Fibroblast of villous mesenchyme (primary cell): ENCODE measurements at regions not wholly inside any gene's neighbourhood (a gene's known extent, or its start where the extent isn't known, plus 50 kb on each side); places are given as distances from the start of the nearest gene placed in this dataset.

Experiments
- DNase-seq: peaks from one replicate; pipeline ENCODE4 v3.0.0-alpha.2; 2010; ENCODE audit warnings: low read depth
- H3K4me3 ChIP-seq: 2 replicates; pipeline ENCODE4 v1.5.1; 2011; ENCODE audit warnings: low read depth, mild to moderate bottlenecking, low read length
- CTCF ChIP-seq: IDR thresholded peaks from 2 replicates; pipeline ENCODE4 v1.5.1; 2012; ENCODE audit warnings: low read depth, mild to moderate bottlenecking, low read length; ENCODE audit not compliant: insufficient read depth

- no peak overlapping the region for H3K4me3 ChIP-seq
- DNase-seq: no peak
- TF ChIP-seq CTCF: no peak
These were observed 65.4 kb upstream of the NTM start for GRCh38 chr11:131305005-131305404.

DNA sequence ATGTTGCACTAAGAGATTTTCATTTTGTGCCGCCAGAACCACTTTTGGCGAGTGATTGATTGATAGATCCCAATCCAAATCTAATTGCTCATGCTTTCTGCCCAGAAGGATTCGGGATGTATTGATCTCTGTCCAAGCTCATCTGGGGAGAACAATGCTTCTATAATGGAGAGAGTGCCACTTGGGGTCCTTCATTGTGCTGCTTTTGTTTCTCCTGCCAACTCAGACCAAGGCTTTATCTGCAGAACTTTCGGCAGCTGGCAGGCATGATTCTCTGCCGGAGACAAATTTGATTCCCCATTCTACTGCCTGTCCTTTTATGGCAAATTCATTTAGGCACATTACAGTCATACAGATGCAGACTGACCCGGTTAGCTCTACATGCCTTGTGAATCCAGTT is 62.9 kb upstream of the NTM start:
- no peak for TF ChIP-seq CTCF
- H3K4me3 ChIP-seq: no peak overlapping the region
- no peak for DNase-seq

- TF ChIP-seq CTCF: no peak
- H3K4me3 ChIP-seq: no peak overlapping the region
- DNase-seq: no peak
These were observed 60.6 kb upstream of the NTM start for GRCh38 chr11:131309776-131310175.

DNA sequence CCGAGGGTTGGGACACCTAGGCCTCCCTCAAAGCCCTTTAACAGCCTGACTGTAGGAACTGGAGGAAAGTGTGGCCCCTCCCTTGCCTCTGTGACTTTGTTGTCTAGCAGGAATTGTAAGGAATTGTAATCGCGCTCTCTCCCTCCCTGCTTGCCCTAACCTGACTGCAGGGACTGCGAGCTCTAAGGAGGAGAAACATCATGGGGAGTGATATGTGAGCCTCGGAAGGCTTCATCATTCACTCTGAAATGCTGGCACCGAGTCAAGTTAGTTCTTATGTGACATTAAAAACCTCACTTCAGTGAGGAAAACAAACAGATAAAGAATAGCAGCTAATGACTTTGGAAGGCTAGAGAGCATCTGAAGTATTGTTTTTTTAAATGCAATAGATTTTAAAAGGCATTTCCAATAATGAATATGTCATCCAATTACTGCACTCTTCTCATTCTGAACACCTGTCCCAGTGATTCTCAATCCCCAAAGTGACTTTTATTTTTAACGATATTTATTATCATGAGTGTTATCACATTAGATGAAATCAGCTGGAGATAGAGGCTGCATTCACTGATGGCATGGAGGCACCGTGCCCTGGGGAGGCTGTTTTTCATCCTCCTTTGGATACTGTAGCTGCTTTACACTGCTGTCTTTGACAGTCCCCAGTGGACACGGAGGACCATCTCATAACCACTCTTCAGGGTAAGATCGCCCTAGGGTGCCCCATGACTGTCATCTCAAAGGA is 58.5 kb upstream of the NTM start:
- H3K4me3 ChIP-seq: no peak overlapping the region
- TF ChIP-seq CTCF: no peak
- no peak for DNase-seq
